A673 (cell line): ENCODE measurements at regions not wholly inside any gene's neighbourhood (a gene's known extent, or its start where the extent isn't known, plus 50 kb on each side); places are given as distances from the start of the nearest gene placed in this dataset.

ENCODE experiments used
- BruUV-seq: library from RNA; stranded (reverse); fragments of 400-500 nt; replicated peaks from 2 replicates; lab custom pipeline; 2021; lab: Mats Ljungman, UMichigan
- CTCF ChIA-PET: fragments of 300-600 bp; sonication (Branson Sonifier 250); formaldehyde crosslinking; loops from one replicate; lab custom pipeline; 2022; ENCODE audit warnings: antibody characterized with exemption; lab: Charles Lee
- POLR2A ChIA-PET: fragments of 300-600 bp; sonication (Branson Sonifier 250); formaldehyde crosslinking; loops from one replicate; lab custom pipeline; 2022; ENCODE audit warnings: antibody characterized with exemption; ENCODE audit not compliant: low non-redundant PET; lab: Charles Lee
- DNase-seq: peaks from one replicate; pipeline ENCODE4 v3.0.0-alpha.2; 2015; ENCODE audit warnings: low spot score
- H3K27ac ChIP-seq: fragments of 200-600 bp; sonication (generic); 2 replicates; pipeline ENCODE4 v1.5.1; 2016; ENCODE audit warnings: mixed run types, low read depth, mild to moderate bottlenecking, mixed read lengths, antibody characterized with exemption, low read length; ENCODE audit not compliant: poor library complexity, severe bottlenecking
- H3K27me3 ChIP-seq: fragments of 200-600 bp; sonication (generic); replicated peaks from 2 replicates; pipeline ENCODE4 v1.6.1; 2017; ENCODE audit warnings: mixed run types, low read depth, mild to moderate bottlenecking, mixed read lengths, antibody characterized with exemption, low read length; ENCODE audit not compliant: insufficient read depth, poor library complexity
- H3K36me3 ChIP-seq: fragments of 200-600 bp; sonication (generic); 2 replicates; pipeline ENCODE4 v1.6.1; 2016; ENCODE audit warnings: mixed run types, mild to moderate bottlenecking, mixed read lengths, antibody characterized with exemption, low read length; ENCODE audit not compliant: insufficient read depth, poor library complexity, severe bottlenecking
- H3K4me1 ChIP-seq: fragments of 200-600 bp; sonication (generic); 2 replicates; pipeline ENCODE4 v1.6.1; 2017; ENCODE audit warnings: mixed run types, mild to moderate bottlenecking, mixed read lengths, antibody characterized with exemption, low read length; ENCODE audit not compliant: insufficient read depth, poor library complexity, severe bottlenecking
- H3K4me3 ChIP-seq: fragments of 200-600 bp; sonication (generic); 2 replicates; pipeline ENCODE4 v1.5.1; 2016; ENCODE audit warnings: low read depth, mixed run types, mild to moderate bottlenecking, mixed read lengths, low read length; ENCODE audit not compliant: poor library complexity, severe bottlenecking
- H3K9me3 ChIP-seq: fragments of 200-600 bp; sonication (generic); 2 replicates; pipeline ENCODE4 v1.6.1; 2016; ENCODE audit warnings: mixed run types, low read depth, mild to moderate bottlenecking, mixed read lengths, antibody characterized with exemption, low read length; ENCODE audit not compliant: poor library complexity, severe bottlenecking
- CTCF ChIP-seq: fragments of 300-800, 200-600 bp; sonication (generic); conservative IDR thresholded peaks from 2 replicates; pipeline ENCODE4 v1.5.1; 2017; ENCODE audit warnings: low read depth, mild to moderate bottlenecking, antibody characterized with exemption, low read length, moderate library complexity, mixed read lengths
- EZH2 ChIP-seq: fragments of 200-600 bp; sonication (generic); IDR thresholded peaks from 2 replicates; pipeline ENCODE4 v1.6.1; 2017; ENCODE audit warnings: borderline replicate concordance, low read depth, mild to moderate bottlenecking, mixed read lengths, antibody characterized with exemption, low read length; ENCODE audit not compliant: poor library complexity, severe bottlenecking
- intact Hi-C: fragments of 100-400 bp; cut with micrococcal nuclease; formaldehyde crosslinking; loops from one replicate; pipeline ENCODE4 v1.10.0; 2022; ENCODE audit not compliant: unreplicated experiment

GRCh38 chr5:13627673-13628454 is 316.6 kb downstream of the DNAH5 start:
- Histone ChIP-seq H3K4me1 (no peaks in the 10 kb centered on the region), H3K27ac (no peak overlapping the region), H3K36me3 (no peaks in the 10 kb centered on the region), H3K4me3 (no peak overlapping the region), H3K27me3 (no peaks in the 10 kb centered on the region), H3K9me3 (no peaks in the 10 kb centered on the region)
- TF ChIP-seq CTCF (no peak), EZH2 (no peak)
- POLR2A ChIA-PET: no interaction called here
- DNase-seq: no peak
- intact Hi-C loops: no loop called here
- no TSS peak for BruUV-seq
- CTCF ChIA-PET: no interaction called here

GRCh38 chr5:13625616-13626198 is 318.8 kb downstream of the DNAH5 start:
- no TSS peak for BruUV-seq
- H3K27me3 ChIP-seq: no peaks in the 10 kb centered on the region
- POLR2A ChIA-PET: no interaction called here

More at GRCh38 chr5:13625616-13626198, 318.8 kb downstream of the DNAH5 start:
- TF ChIP-seq CTCF: no peak
- no peak for TF ChIP-seq EZH2
- no peak overlapping the region for H3K27ac ChIP-seq
- H3K4me1 ChIP-seq: no peaks in the 10 kb centered on the region
- CTCF ChIA-PET: no interaction called here
- H3K4me3 ChIP-seq: no peak overlapping the region
- intact Hi-C loops: no loop called here
- no peaks in the 10 kb centered on the region for H3K9me3 ChIP-seq
- DNase-seq: no peak
- H3K36me3 ChIP-seq: no peaks in the 10 kb centered on the region
